Fibroblast of upper back skin (primary cell): ENCODE measurements at regions not wholly inside any gene's neighbourhood (a gene's known extent, or its start where the extent isn't known, plus 50 kb on each side); places are given as distances from the start of the nearest gene placed in this dataset.

ENCODE experiments used
- DNase-seq: peaks from one replicate; pipeline ENCODE4 v3.0.0-alpha.2; 2013

GRCh38 chr17:56740481-56740880 is 93.2 kb downstream of the C17orf67 start:
- DNase-seq, result peak; percentile 59
